ENCODE measurements at regions not wholly inside any gene's neighbourhood (a gene's known extent, or its start where the extent isn't known, plus 50 kb on each side); places are given as distances from the start of the nearest gene placed in this dataset.

DNA sequence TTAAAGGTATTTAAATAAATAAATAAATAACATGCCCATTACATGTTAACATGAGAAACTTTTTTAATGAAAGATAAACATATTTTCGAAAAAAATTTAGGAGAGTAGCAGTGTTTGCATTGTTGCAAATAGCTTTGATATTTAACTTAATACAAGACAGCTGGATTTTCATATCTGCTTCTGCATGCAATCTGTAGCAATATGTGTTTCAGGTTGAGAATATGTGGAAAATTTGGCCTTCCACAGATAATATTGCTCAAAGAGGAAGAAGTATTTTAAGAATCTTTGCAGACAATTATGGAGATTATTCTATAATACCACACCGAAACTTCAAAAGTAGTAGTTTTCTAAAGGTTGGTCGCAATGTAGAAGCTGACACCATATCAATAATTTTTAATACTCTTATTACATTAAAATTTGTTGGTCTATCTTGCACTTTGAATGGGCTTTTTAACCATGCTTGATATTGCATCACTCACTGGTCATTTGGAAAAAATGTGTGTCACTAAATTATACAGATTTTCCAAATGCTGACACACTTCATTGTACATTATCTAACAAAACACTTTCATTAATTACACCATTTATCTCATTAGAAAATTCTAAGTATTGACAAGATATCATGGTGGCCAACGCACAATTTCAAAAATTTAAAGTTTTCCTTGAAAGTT, 229.8 kb upstream of the HDAC9 start:
- TF ChIP-seq, protein P1, sequence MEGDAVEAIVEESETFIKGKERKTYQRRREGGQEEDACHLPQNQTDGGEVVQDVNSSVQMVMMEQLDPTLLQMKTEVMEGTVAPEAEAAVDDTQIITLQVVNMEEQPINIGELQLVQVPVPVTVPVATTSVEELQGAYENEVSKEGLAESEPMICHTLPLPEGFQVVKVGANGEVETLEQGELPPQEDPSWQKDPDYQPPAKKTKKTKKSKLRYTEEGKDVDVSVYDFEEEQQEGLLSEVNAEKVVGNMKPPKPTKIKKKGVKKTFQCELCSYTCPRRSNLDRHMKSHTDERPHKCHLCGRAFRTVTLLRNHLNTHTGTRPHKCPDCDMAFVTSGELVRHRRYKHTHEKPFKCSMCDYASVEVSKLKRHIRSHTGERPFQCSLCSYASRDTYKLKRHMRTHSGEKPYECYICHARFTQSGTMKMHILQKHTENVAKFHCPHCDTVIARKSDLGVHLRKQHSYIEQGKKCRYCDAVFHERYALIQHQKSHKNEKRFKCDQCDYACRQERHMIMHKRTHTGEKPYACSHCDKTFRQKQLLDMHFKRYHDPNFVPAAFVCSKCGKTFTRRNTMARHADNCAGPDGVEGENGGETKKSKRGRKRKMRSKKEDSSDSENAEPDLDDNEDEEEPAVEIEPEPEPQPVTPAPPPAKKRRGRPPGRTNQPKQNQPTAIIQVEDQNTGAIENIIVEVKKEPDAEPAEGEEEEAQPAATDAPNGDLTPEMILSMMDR (IDR thresholded peaks at IDR 0.05): no peak
- TF ChIP-seq POLR2A (IDR thresholded peaks at IDR 0.05): no peak
